ENCODE measurements at regions not wholly inside any gene's neighbourhood (a gene's known extent, or its start where the extent isn't known, plus 50 kb on each side); places are given as distances from the start of the nearest gene placed in this dataset.
"Not testable (repeated sequence)": the region's sequence is repeated elsewhere in the genome, so short reads cannot be mapped to it uniquely, and the experiment has no call there.

- no peak for TF ChIP-seq CTCF (IDR thresholded peaks at IDR 0.05; ENCODE audit: insufficient read depth, low read depth, low read length, missing control alignments)
- no peak overlapping the region for H3K4me3 ChIP-seq (ENCODE audit: low read depth, low read length)
- DNase-seq (ENCODE audit: low read depth), result no peak
These were observed 160.7 kb upstream of the RFC3 start for GRCh38 chr13:33657274-33657673.

DNA sequence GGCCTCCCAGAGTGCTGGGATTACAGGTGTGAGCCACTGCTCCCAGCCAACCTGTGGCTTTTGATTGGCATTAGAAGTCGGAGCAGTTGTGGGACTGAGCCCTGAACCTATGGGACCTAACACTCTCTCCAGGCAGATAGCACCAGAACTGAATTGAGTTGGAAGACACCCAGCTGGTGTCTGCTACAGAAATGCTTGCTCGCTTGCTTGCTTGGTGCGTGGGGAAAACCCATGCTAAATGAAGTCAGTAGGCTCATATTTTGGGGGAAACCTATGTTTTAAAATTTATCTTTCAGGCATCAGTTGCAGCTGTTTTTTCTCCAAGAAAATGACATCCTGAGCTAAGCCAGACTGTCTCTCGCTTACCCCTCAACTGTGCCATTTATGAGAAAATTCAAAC lies 158.5 kb upstream of the RFC3 start:
- no peak for DNase-seq (ENCODE audit: low read depth)
- no peak for TF ChIP-seq CTCF (IDR thresholded peaks at IDR 0.05; ENCODE audit: insufficient read depth, low read depth, low read length, missing control alignments)
- no peak overlapping the region for H3K4me3 ChIP-seq (ENCODE audit: low read depth, low read length)

- TF ChIP-seq CTCF (IDR thresholded peaks at IDR 0.05; ENCODE audit: insufficient read depth, low read depth, low read length, missing control alignments), result no peak
These were observed 158.1 kb upstream of the RFC3 start for GRCh38 chr13:33659894-33660293.

DNA sequence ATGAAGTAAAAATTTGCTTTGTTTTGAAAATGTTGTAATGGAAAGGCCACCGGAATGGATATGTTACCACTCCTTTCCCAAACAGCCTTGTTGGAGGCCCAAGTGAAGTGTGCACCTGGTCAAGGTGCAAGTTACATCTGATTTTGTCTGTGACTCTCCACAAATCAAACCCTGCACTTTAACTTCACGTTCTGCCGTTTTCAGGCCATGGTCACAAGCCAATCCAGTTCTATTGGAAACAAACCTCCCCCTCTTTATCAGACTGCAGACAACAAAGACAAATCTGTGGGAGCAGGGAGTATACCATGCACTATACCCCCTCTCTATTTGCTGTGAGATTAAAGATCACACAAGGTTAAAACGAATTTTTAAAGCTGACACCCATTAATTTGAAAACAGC lies 155.6 kb upstream of the RFC3 start:
- no peak for DNase-seq (ENCODE audit: low read depth)
- TF ChIP-seq CTCF (IDR thresholded peaks at IDR 0.05; ENCODE audit: insufficient read depth, low read depth, low read length, missing control alignments), result no peak
- H3K4me3 ChIP-seq (ENCODE audit: low read depth, low read length), result no peak overlapping the region

More at GRCh38 chr13:33659894-33660293, 158.1 kb upstream of the RFC3 start:
- no peak for DNase-seq (ENCODE audit: low read depth)
- no peak overlapping the region for H3K4me3 ChIP-seq (ENCODE audit: low read depth, low read length)

- TF ChIP-seq CTCF (IDR thresholded peaks at IDR 0.05; ENCODE audit: insufficient read depth, low read depth, low read length, missing control alignments), result no peak
- H3K4me3 ChIP-seq (ENCODE audit: low read depth, low read length), result no peak overlapping the region
- no peak for DNase-seq (ENCODE audit: low read depth)
These were observed 152.2 kb upstream of the RFC3 start for GRCh38 chr13:33665626-33666175.

DNA sequence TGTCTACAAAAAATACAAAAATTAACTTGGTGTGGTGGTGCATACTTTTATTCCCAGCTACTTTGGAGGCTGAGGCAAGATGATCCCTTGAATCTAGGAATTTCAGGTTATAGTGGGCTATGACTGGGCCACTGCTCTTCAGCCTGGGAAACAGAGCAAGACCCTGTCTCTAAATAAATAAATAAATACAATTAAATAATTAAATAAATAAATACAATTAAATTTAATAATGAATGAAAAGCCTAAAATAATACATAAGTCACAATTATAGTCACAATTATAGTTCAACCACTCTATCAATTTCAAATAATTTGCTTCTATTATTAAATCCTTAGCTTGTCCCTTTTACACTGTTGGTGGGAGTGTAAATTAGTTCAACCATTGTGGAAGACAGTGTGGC lies 146.4 kb upstream of the RFC3 start:
- no peak for DNase-seq (ENCODE audit: low read depth)
- no peak for TF ChIP-seq CTCF (IDR thresholded peaks at IDR 0.05; ENCODE audit: insufficient read depth, low read depth, low read length, missing control alignments)

GRCh38 chr13:33672022-33672421 lies 145.9 kb upstream of the RFC3 start:
- not testable (repeated sequence) for H3K4me3 ChIP-seq (ENCODE audit: low read depth, low read length); DNase-seq (ENCODE audit: low read depth)

More for the DNA sequence above, 146.4 kb upstream of the RFC3 start:
- H3K4me3 ChIP-seq (ENCODE audit: low read depth, low read length), result no peak overlapping the region

Data from GM12865 (cell line).